Osteoblast (primary cell): ENCODE measurements at regions not wholly inside any gene's neighbourhood (a gene's known extent, or its start where the extent isn't known, plus 50 kb on each side); places are given as distances from the start of the nearest gene placed in this dataset.

ENCODE experiments used
- DNase-seq: peaks from one replicate; pipeline ENCODE4 v3.0.0; 2011; ENCODE audit warnings: low spot score, mixed read lengths; ENCODE audit not compliant: insufficient read length; ENCODE audit errors: missing footprints
- H2AFZ ChIP-seq: 2 replicates; pipeline ENCODE4 v1.6.0; 2011; ENCODE audit warnings: mild to moderate bottlenecking, low read length
- H3K27ac ChIP-seq: 2 replicates; pipeline ENCODE4 v1.5.1; 2011; ENCODE audit warnings: mild to moderate bottlenecking, low read depth, low read length, moderate library complexity
- H3K27me3 ChIP-seq: 2 replicates; pipeline ENCODE4 v1.6.0; 2012; ENCODE audit warnings: mild to moderate bottlenecking, control low read depth, inconsistent platforms, low read length, moderate library complexity; ENCODE audit not compliant: insufficient read depth
- H3K36me3 ChIP-seq: 2 replicates; pipeline ENCODE4 v1.5.1; 2011; ENCODE audit warnings: mild to moderate bottlenecking, low read length, control low read depth, moderate library complexity; ENCODE audit not compliant: insufficient read depth
- H3K4me1 ChIP-seq: 2 replicates; pipeline ENCODE4 v1.5.1; 2011; ENCODE audit warnings: mild to moderate bottlenecking, low read length, control low read depth, moderate library complexity; ENCODE audit not compliant: insufficient read depth
- H3K4me2 ChIP-seq: 2 replicates; pipeline ENCODE4 v1.6.0; 2011; ENCODE audit warnings: mild to moderate bottlenecking, low read length; ENCODE audit not compliant: insufficient read depth
- H3K4me3 ChIP-seq: fragments of 200-600 bp; sonication (generic); 3 replicates; pipeline ENCODE4 v1.5.1; 2012; ENCODE audit warnings: mild to moderate bottlenecking, low read length, inconsistent platforms; ENCODE audit not compliant: insufficient read depth
- H3K79me2 ChIP-seq: 2 replicates; pipeline ENCODE4 v1.6.0; 2012; ENCODE audit warnings: mild to moderate bottlenecking, low read length, control low read depth, inconsistent platforms; ENCODE audit not compliant: insufficient read depth
- H3K9me3 ChIP-seq: 2 replicates; pipeline ENCODE4 v1.5.1; 2011; ENCODE audit warnings: low read depth, low read length, control low read depth
- H4K20me1 ChIP-seq: 2 replicates; pipeline ENCODE4 v1.6.0; 2012; ENCODE audit warnings: mild to moderate bottlenecking, low read length, control low read depth; ENCODE audit not compliant: insufficient read depth
- CTCF ChIP-seq: IDR thresholded peaks from 2 replicates; pipeline ENCODE4 v1.5.1; 2011; ENCODE audit warnings: mild to moderate bottlenecking, low read depth, low read length, moderate library complexity; ENCODE audit errors: extremely low read depth

GRCh38 chr6:6386010-6386409 lies 65.5 kb upstream of the F13A1 start:
- Histone ChIP-seq H4K20me1 (no peaks in the 10 kb centered on the region), H3K4me2 (no peak overlapping the region), H3K27me3 (no peaks in the 10 kb centered on the region), H3K9me3 (no peaks in the 10 kb centered on the region), H3K36me3 (no peaks in the 10 kb centered on the region), H3K4me3 (no peak overlapping the region), H3K79me2 (no peaks in the 10 kb centered on the region), H3K4me1 (no peaks in the 10 kb centered on the region), H3K27ac (no peak overlapping the region), H2AFZ (no peak overlapping the region)
- DNase-seq = no peak
- TF ChIP-seq CTCF = no peak

GRCh38 chr6:6390849-6391602 lies 70.6 kb upstream of the F13A1 start:
- no peaks in the 10 kb centered on the region for H3K4me1 ChIP-seq
- no peak for TF ChIP-seq CTCF
- no peaks in the 10 kb centered on the region for H3K27me3 ChIP-seq
- H3K9me3 ChIP-seq = no peaks in the 10 kb centered on the region
- no peaks in the 10 kb centered on the region for H3K79me2 ChIP-seq
- H2AFZ ChIP-seq = no peak overlapping the region
- DNase-seq = no peak
- H3K36me3 ChIP-seq = no peaks in the 10 kb centered on the region
- H3K27ac ChIP-seq = no peak overlapping the region
- no peak overlapping the region for H3K4me3 ChIP-seq
- H4K20me1 ChIP-seq = no peaks in the 10 kb centered on the region
- no peak overlapping the region for H3K4me2 ChIP-seq

- no peak overlapping the region for H2AFZ ChIP-seq
- no peaks in the 10 kb centered on the region for H3K4me1 ChIP-seq
- H3K27ac ChIP-seq = no peak overlapping the region
- no peaks in the 10 kb centered on the region for H3K9me3 ChIP-seq
- no peak overlapping the region for H3K4me3 ChIP-seq
- no peak for DNase-seq
- no peaks in the 10 kb centered on the region for H3K27me3 ChIP-seq
- H3K36me3 ChIP-seq = no peaks in the 10 kb centered on the region
- no peak for TF ChIP-seq CTCF
- H4K20me1 ChIP-seq = no peaks in the 10 kb centered on the region
- no peak overlapping the region for H3K4me2 ChIP-seq
- H3K79me2 ChIP-seq = no peaks in the 10 kb centered on the region
These were observed 72.0 kb upstream of the F13A1 start for GRCh38 chr6:6392214-6393068.

- no peak for DNase-seq
- Histone ChIP-seq H3K27me3 (no peaks in the 10 kb centered on the region), H3K79me2 (no peaks in the 10 kb centered on the region), H3K4me3 (no peak overlapping the region), H3K4me1 (no peaks in the 10 kb centered on the region), H3K4me2 (no peak overlapping the region), H4K20me1 (no peaks in the 10 kb centered on the region), H3K36me3 (no peaks in the 10 kb centered on the region), H3K9me3 (no peaks in the 10 kb centered on the region), H3K27ac (no peak overlapping the region), H2AFZ (no peak overlapping the region)
- no peak for TF ChIP-seq CTCF
These were observed 72.6 kb upstream of the F13A1 start for GRCh38 chr6:6393069-6393529.
